CD4-positive, CD25-positive, alpha-beta regulatory T cell (primary cell): ENCODE measurements at regions not wholly inside any gene's neighbourhood (a gene's known extent, or its start where the extent isn't known, plus 50 kb on each side); places are given as distances from the start of the nearest gene placed in this dataset.

ENCODE experiments used
- ATAC-seq, 2 donors: fragments of 150-1000 bp; cut with Tn5 transposase; one replicate each; pipeline ENCODE4 v1.10.0; 2021; ENCODE audit warnings: low read depth in 2 of 2, moderate number of reproducible peaks in 2 of 2, moderate library complexity in 1 of 2
- DNase-seq, 3 donors: peaks; one replicate each; pipeline versions ENCODE4 v3.0.0 to v3.0.0-alpha.2; 2012 to 2022; ENCODE audit warnings: mixed read lengths in 1 of 3
- H3K27ac ChIP-seq: one replicate; pipeline ENCODE4 v1.7.0; 2013; ENCODE audit warnings: mild to moderate bottlenecking, low read length; ENCODE audit not compliant: insufficient read depth, poor library complexity, severe bottlenecking
- H3K27me3 ChIP-seq: one replicate; pipeline ENCODE4 v1.7.0; 2013; ENCODE audit warnings: low read length; ENCODE audit not compliant: control insufficient read depth, insufficient read depth
- H3K36me3 ChIP-seq: one replicate; pipeline ENCODE4 v1.7.0; 2013; ENCODE audit warnings: mild to moderate bottlenecking, low read length, moderate library complexity; ENCODE audit not compliant: control insufficient read depth, insufficient read depth
- H3K4me1 ChIP-seq: 2 replicates; pipeline ENCODE4 v1.7.0; 2013; ENCODE audit warnings: mild to moderate bottlenecking, low read length; ENCODE audit not compliant: insufficient read depth, control insufficient read depth, poor library complexity, severe bottlenecking
- H3K4me3 ChIP-seq: one replicate; pipeline ENCODE4 v1.7.0; 2013; ENCODE audit warnings: low read depth, mild to moderate bottlenecking, low read length, moderate library complexity
- H3K9me3 ChIP-seq, 2 experiments: 1 replicate in 1 of 2; 2 replicates in 1 of 2; pipeline ENCODE4 v1.7.0; 2013; ENCODE audit warnings: low read length in 2 of 2, mild to moderate bottlenecking in 1 of 2, moderate library complexity in 1 of 2; ENCODE audit not compliant: control insufficient read depth in 2 of 2
- H3K27ac Mint-ChIP-seq, 3 donors: one replicate each; pipeline ENCODE4 v1.8.0; 2020 to 2022; ENCODE audit warnings: mild to moderate bottlenecking in 3 of 3, mixed read lengths in 3 of 3, moderate library complexity in 2 of 3
- H3K27me3 Mint-ChIP-seq: one replicate; pipeline ENCODE4 v1.8.0; 2022; ENCODE audit warnings: mild to moderate bottlenecking, mixed read lengths
- H3K36me3 Mint-ChIP-seq: one replicate; pipeline ENCODE4 v1.8.0; 2020; ENCODE audit warnings: mixed read lengths
- H3K4me1 Mint-ChIP-seq, 4 donors: one replicate each; pipeline ENCODE4 v1.8.0; 2020 to 2022; ENCODE audit warnings: mixed read lengths in 4 of 4, mild to moderate bottlenecking in 1 of 4
- H3K4me3 Mint-ChIP-seq, 4 donors: one replicate each; pipeline ENCODE4 v1.8.0; 2020 to 2022; ENCODE audit warnings: mild to moderate bottlenecking in 4 of 4, mixed read lengths in 4 of 4, moderate library complexity in 3 of 4
- H3K9me3 Mint-ChIP-seq, 7 donors: one replicate each; pipeline ENCODE4 v1.8.0; 2020 to 2022; ENCODE audit warnings: mixed read lengths in 7 of 7, mild to moderate bottlenecking in 3 of 7, moderate library complexity in 2 of 7

- Histone ChIP-seq H3K27ac (no peak overlapping the region), H3K9me3 (no peaks in the 10 kb centered on the region), H3K4me3 (no peak overlapping the region), H3K27me3 (no peaks in the 10 kb centered on the region), H3K36me3 (no peaks in the 10 kb centered on the region), H3K4me1 (no peaks in the 10 kb centered on the region)
- Mint-ChIP-seq H3K4me3 (no peak overlapping the region), H3K9me3 (peaks cover 0 to 4% (median 0%) of the 10 kb centered on the region in 7 donors), H3K36me3 (no peaks in the 10 kb centered on the region), H3K27ac (no peak overlapping the region), H3K4me1 (no peaks in the 10 kb centered on the region), H3K27me3 (no peaks in the 10 kb centered on the region)
- no peak for DNase-seq
- no peak for ATAC-seq
Observed at GRCh38 chr6:22697306-22697705, 127.9 kb downstream of the HDGFL1 start.

GRCh38 chr6:22699151-22699550 lies 129.8 kb downstream of the HDGFL1 start:
- Histone ChIP-seq H3K4me1 (no peaks in the 10 kb centered on the region), H3K27me3 (no peaks in the 10 kb centered on the region), H3K9me3 (no peaks in the 10 kb centered on the region), H3K4me3 (no peak overlapping the region), H3K36me3 (no peaks in the 10 kb centered on the region), H3K27ac (no peak overlapping the region)
- ATAC-seq (no peak), DNase-seq (no peak)
- Mint-ChIP-seq H3K9me3 (peaks cover 0 to 4% (median 0%) of the 10 kb centered on the region in 7 donors), H3K4me3 (no peak overlapping the region), H3K27ac (peak overlapping the region in 1 of 3 donors; percentile 67), H3K36me3 (no peaks in the 10 kb centered on the region), H3K27me3 (no peaks in the 10 kb centered on the region), H3K4me1 (no peaks in the 10 kb centered on the region)

- Histone ChIP-seq H3K9me3 (no peaks in the 10 kb centered on the region), H3K27ac (no peak overlapping the region), H3K27me3 (no peaks in the 10 kb centered on the region), H3K4me3 (no peak overlapping the region), H3K4me1 (no peaks in the 10 kb centered on the region), H3K36me3 (no peaks in the 10 kb centered on the region)
- Mint-ChIP-seq H3K4me3 (no peak overlapping the region), H3K36me3 (no peaks in the 10 kb centered on the region), H3K27ac (no peak overlapping the region), H3K9me3 (peaks cover 0 to 7% (median 0%) of the 10 kb centered on the region in 7 donors), H3K27me3 (no peaks in the 10 kb centered on the region), H3K4me1 (no peaks in the 10 kb centered on the region)
- ATAC-seq = no peak
- no peak for DNase-seq
Observed at GRCh38 chr6:22706651-22707050, 137.3 kb downstream of the HDGFL1 start.

GRCh38 chr6:22708469-22708868 lies 139.1 kb downstream of the HDGFL1 start:
- no peak for ATAC-seq
- H3K4me3 ChIP-seq = no peak overlapping the region
- no peak overlapping the region for H3K27ac ChIP-seq
- Mint-ChIP-seq H3K27me3 (no peaks in the 10 kb centered on the region), H3K4me3 (no peak overlapping the region), H3K4me1 (no peaks in the 10 kb centered on the region), H3K9me3 (peaks cover 0 to 6% (median 0%) of the 10 kb centered on the region in 7 donors), H3K36me3 (no peaks in the 10 kb centered on the region), H3K27ac (no peak overlapping the region)
- no peaks in the 10 kb centered on the region for H3K36me3 ChIP-seq
- no peak for DNase-seq
- H3K4me1 ChIP-seq = no peaks in the 10 kb centered on the region
- H3K27me3 ChIP-seq = no peaks in the 10 kb centered on the region
- no peaks in the 10 kb centered on the region for H3K9me3 ChIP-seq

- Mint-ChIP-seq H3K27ac (no peak overlapping the region), H3K4me3 (no peak overlapping the region), H3K36me3 (no peaks in the 10 kb centered on the region), H3K4me1 (no peaks in the 10 kb centered on the region), H3K27me3 (no peaks in the 10 kb centered on the region), H3K9me3 (peaks cover 0 to 6% (median 0%) of the 10 kb centered on the region in 7 donors)
- no peak overlapping the region for H3K27ac ChIP-seq
- ATAC-seq = no peak
- H3K9me3 ChIP-seq = no peaks in the 10 kb centered on the region
- H3K36me3 ChIP-seq = no peaks in the 10 kb centered on the region
- H3K4me1 ChIP-seq = no peaks in the 10 kb centered on the region
- no peak for DNase-seq
- H3K27me3 ChIP-seq = no peaks in the 10 kb centered on the region
- no peak overlapping the region for H3K4me3 ChIP-seq
Observed at GRCh38 chr6:22709803-22710202, 140.4 kb downstream of the HDGFL1 start.

- no peak overlapping the region for H3K27ac ChIP-seq
- peaks cover 0 to 3% of the 10 kb centered on the region in 2 experiments for H3K9me3 ChIP-seq
- no peak overlapping the region for H3K4me3 Mint-ChIP-seq
- H3K9me3 Mint-ChIP-seq = peaks cover 0 to 7% (median 1%) of the 10 kb centered on the region in 7 donors
- no peaks in the 10 kb centered on the region for H3K36me3 Mint-ChIP-seq
- H3K4me1 Mint-ChIP-seq = no peaks in the 10 kb centered on the region
- no peak overlapping the region for H3K4me3 ChIP-seq
- no peaks in the 10 kb centered on the region for H3K4me1 ChIP-seq
- ATAC-seq (no peak), DNase-seq (no peak)
- no peak overlapping the region for H3K27ac Mint-ChIP-seq
- no peaks in the 10 kb centered on the region for H3K27me3 Mint-ChIP-seq
- H3K36me3 ChIP-seq = no peaks in the 10 kb centered on the region
- no peaks in the 10 kb centered on the region for H3K27me3 ChIP-seq
Observed at GRCh38 chr6:22716721-22717120, 147.4 kb downstream of the HDGFL1 start.

GRCh38 chr6:22717915-22718314 lies 148.5 kb downstream of the HDGFL1 start:
- H3K27ac Mint-ChIP-seq = no peak overlapping the region
- H3K27me3 ChIP-seq = no peaks in the 10 kb centered on the region
- no peaks in the 10 kb centered on the region for H3K36me3 ChIP-seq
- ATAC-seq (no peak), DNase-seq (no peak)
- peaks cover 0 to 12% (median 6%) of the 10 kb centered on the region in 7 donors for H3K9me3 Mint-ChIP-seq
- H3K27me3 Mint-ChIP-seq = no peaks in the 10 kb centered on the region
- H3K36me3 Mint-ChIP-seq = no peaks in the 10 kb centered on the region
- H3K27ac ChIP-seq = no peak overlapping the region
- no peaks in the 10 kb centered on the region for H3K4me1 Mint-ChIP-seq
- no peak overlapping the region for H3K4me3 ChIP-seq
- H3K4me3 Mint-ChIP-seq = no peak overlapping the region
- no peaks in the 10 kb centered on the region for H3K4me1 ChIP-seq
- peaks cover 0 to 3% of the 10 kb centered on the region in 2 experiments for H3K9me3 ChIP-seq

- Mint-ChIP-seq H3K9me3 (peaks cover 4 to 26% (median 10%) of the 10 kb centered on the region in 7 donors), H3K4me1 (no peaks in the 10 kb centered on the region), H3K4me3 (no peak overlapping the region), H3K27ac (no peak overlapping the region), H3K36me3 (no peaks in the 10 kb centered on the region), H3K27me3 (no peaks in the 10 kb centered on the region)
- no peaks in the 10 kb centered on the region for H3K4me1 ChIP-seq
- no peak for ATAC-seq
- peaks cover 0 to 3% of the 10 kb centered on the region in 2 experiments for H3K9me3 ChIP-seq
- no peaks in the 10 kb centered on the region for H3K27me3 ChIP-seq
- no peak for DNase-seq
- no peak overlapping the region for H3K27ac ChIP-seq
- no peak overlapping the region for H3K4me3 ChIP-seq
- H3K36me3 ChIP-seq = no peaks in the 10 kb centered on the region
Observed at GRCh38 chr6:22722913-22723312, 153.5 kb downstream of the HDGFL1 start.
